ENCODE measurements at regions not wholly inside any gene's neighbourhood (a gene's known extent, or its start where the extent isn't known, plus 50 kb on each side); places are given as distances from the start of the nearest gene placed in this dataset.

DNA sequence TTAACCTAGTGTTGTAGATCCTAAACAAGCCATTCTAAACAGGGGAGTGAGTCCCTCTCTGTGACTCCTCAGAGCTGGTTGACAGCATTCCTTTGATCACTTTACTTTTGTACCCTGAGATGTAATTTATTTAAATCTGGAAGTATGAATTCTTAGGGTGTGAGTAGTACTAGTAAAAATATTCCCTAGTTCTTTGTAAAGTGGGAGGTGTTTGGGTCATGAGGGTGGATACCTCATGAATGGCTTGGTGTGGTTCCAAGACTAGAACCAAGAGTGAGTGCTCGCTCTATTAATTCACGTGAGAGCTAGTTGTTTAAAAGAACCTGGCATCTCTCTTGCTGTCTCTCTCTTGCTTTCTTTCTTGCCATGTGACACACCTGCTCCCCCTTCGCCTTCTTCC is 223.7 kb downstream of the SQOR start:
- no peak for TF ChIP-seq ELF4 (CRISPR knock-in tag; IDR thresholded peaks at IDR 0.05; ENCODE audit: low read depth)
- Mint-ChIP-seq H3K27me3 (ENCODE audit: low read depth) (no peaks in the 10 kb centered on the region), H3K9me3 (no peaks in the 10 kb centered on the region), H3K4me3 (no peak overlapping the region), H3K36me3 (no peaks in the 10 kb centered on the region), H3K4me1 (0 out of 2 replicates have a peak, but pooled peaks cover 2% of the 10 kb centered on the region), H3K27ac (no peak overlapping the region)
- ChIA-PET POLR2A (no interaction called here), CTCF (interaction anchor here (0.7 kb wide), 1 partner anchor 155 kb away, joined by 3 read pairs; no protein-coding TSS in a partner anchor)
- DNase-seq (ENCODE audit: low spot score) (no peak), ATAC-seq (no peak)

DNA sequence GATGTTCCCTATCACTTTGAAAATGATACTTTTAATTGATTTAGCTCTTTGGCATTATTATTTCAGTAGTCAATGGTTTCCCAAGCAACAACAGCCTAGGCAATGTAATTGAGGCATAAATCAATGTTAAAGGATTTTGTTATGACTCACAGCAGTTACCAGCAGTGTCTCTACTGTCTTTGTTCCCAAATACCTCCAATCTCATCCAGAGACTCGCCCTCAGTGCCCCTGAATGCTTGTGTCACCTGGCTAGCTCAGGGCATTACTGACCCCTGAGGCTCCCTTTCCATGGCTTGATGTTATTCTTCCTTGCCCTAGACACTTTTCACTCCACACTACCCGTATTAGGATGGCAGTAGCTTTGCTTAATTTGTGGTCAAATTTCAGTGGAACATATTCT is 227.2 kb downstream of the SQOR start:
- CTCF ChIA-PET, result interaction anchor here (1.6 kb wide), 1 partner anchor 67 kb away, joined by 5 read pairs; no protein-coding TSS in a partner anchor
- DNase-seq (ENCODE audit: low spot score) (no peak), ATAC-seq (no peak)
- TF ChIP-seq MYBL2 (CRISPR knock-in tag; IDR thresholded peaks at IDR 0.05) (no peak), ESRRA (CRISPR knock-in tag; IDR thresholded peaks at IDR 0.05; ENCODE audit: borderline replicate concordance) (no peak), FOXP4 (CRISPR knock-in tag; IDR thresholded peaks at IDR 0.05) (no peak), TEAD1 (CRISPR knock-in tag; IDR thresholded peaks at IDR 0.05) (no peak), JUN (CRISPR knock-in tag; IDR thresholded peaks at IDR 0.05) (no peak), STAT6 (CRISPR knock-in tag; conservative IDR thresholded peaks at IDR 0.05; ENCODE audit: low read depth) (no peak), EMX1 (CRISPR knock-in tag; IDR thresholded peaks at IDR 0.05) (no peak), ZBTB21 (CRISPR knock-in tag; IDR thresholded peaks at IDR 0.05; ENCODE audit: borderline replicate concordance) (no peak), GRHL2 (CRISPR knock-in tag; IDR thresholded peaks at IDR 0.05; ENCODE audit: insufficient replicate concordance, severe bottlenecking) (no peak), MXD4 (CRISPR knock-in tag; IDR thresholded peaks at IDR 0.05; ENCODE audit: borderline replicate concordance) (no peak)
- TF ChIP-seq, protein P1, sequence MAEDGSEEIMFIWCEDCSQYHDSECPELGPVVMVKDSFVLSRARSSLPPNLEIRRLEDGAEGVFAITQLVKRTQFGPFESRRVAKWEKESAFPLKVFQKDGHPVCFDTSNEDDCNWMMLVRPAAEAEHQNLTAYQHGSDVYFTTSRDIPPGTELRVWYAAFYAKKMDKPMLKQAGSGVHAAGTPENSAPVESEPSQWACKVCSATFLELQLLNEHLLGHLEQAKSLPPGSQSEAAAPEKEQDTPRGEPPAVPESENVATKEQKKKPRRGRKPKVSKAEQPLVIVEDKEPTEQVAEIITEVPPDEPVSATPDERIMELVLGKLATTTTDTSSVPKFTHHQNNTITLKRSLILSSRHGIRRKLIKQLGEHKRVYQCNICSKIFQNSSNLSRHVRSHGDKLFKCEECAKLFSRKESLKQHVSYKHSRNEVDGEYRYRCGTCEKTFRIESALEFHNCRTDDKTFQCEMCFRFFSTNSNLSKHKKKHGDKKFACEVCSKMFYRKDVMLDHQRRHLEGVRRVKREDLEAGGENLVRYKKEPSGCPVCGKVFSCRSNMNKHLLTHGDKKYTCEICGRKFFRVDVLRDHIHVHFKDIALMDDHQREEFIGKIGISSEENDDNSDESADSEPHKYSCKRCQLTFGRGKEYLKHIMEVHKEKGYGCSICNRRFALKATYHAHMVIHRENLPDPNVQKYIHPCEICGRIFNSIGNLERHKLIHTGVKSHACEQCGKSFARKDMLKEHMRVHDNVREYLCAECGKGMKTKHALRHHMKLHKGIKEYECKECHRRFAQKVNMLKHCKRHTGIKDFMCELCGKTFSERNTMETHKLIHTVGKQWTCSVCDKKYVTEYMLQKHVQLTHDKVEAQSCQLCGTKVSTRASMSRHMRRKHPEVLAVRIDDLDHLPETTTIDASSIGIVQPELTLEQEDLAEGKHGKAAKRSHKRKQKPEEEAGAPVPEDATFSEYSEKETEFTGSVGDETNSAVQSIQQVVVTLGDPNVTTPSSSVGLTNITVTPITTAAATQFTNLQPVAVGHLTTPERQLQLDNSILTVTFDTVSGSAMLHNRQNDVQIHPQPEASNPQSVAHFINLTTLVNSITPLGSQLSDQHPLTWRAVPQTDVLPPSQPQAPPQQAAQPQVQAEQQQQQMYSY (CRISPR knock-in tag; IDR thresholded peaks at IDR 0.05), result no peak
- TF ChIP-seq, protein P2, sequence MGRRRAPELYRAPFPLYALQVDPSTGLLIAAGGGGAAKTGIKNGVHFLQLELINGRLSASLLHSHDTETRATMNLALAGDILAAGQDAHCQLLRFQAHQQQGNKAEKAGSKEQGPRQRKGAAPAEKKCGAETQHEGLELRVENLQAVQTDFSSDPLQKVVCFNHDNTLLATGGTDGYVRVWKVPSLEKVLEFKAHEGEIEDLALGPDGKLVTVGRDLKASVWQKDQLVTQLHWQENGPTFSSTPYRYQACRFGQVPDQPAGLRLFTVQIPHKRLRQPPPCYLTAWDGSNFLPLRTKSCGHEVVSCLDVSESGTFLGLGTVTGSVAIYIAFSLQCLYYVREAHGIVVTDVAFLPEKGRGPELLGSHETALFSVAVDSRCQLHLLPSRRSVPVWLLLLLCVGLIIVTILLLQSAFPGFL (CRISPR knock-in tag; IDR thresholded peaks at IDR 0.05; ENCODE audit: borderline replicate concordance), result no peak
- Mint-ChIP-seq H3K27me3 (ENCODE audit: low read depth) (no peaks in the 10 kb centered on the region), H3K36me3 (peaks cover 3% of the 10 kb centered on the region; the same call in 1 of the 2 replicates), H3K4me3 (no peak overlapping the region), H3K9me3 (no peaks in the 10 kb centered on the region), H3K27ac (no peak overlapping the region), H3K4me1 (no peaks in the 10 kb centered on the region)
- POLR2A ChIA-PET, result interaction anchor here (0.6 kb wide), 1 partner anchor 42 kb away, joined by 7 read pairs; no protein-coding TSS in a partner anchor

Measured in WTC11 (cell line).